Hepatocyte (in vitro differentiated cells): ENCODE measurements at regions not wholly inside any gene's neighbourhood (a gene's known extent, or its start where the extent isn't known, plus 50 kb on each side); places are given as distances from the start of the nearest gene placed in this dataset.

Experiments
- CTCF ChIP-seq: fragments of 200-600 bp; sonication (generic); IDR thresholded peaks from 2 replicates; pipeline ENCODE4 v1.5.1; 2016; ENCODE audit warnings: antibody characterized with exemption, mild to moderate bottlenecking; ENCODE audit not compliant: poor library complexity
- EZH2 ChIP-seq: fragments of 200-600 bp; sonication (generic); IDR thresholded peaks from 2 replicates; pipeline ENCODE4 v1.6.1; 2016; ENCODE audit warnings: antibody characterized with exemption, mild to moderate bottlenecking, borderline replicate concordance
- EZH2phosphoT487 ChIP-seq: fragments of 200-600 bp; sonication (generic); IDR thresholded peaks from one replicate; pipeline ENCODE4 v1.6.1; 2018; ENCODE audit warnings: antibody characterized with exemption, mild to moderate bottlenecking, low read depth, moderate library complexity; ENCODE audit not compliant: unreplicated experiment, severe bottlenecking

GRCh38 chr7:51551070-51551469 lies 234.5 kb upstream of the COBL start:
- TF ChIP-seq EZH2 (no peak), CTCF (no peak), EZH2phosphoT487 (no peak)
